Epidermal melanocyte (primary cell): ENCODE measurements at regions not wholly inside any gene's neighbourhood (a gene's known extent, or its start where the extent isn't known, plus 50 kb on each side); places are given as distances from the start of the nearest gene placed in this dataset.
"Not testable (repeated sequence)": the region's sequence is repeated elsewhere in the genome, so short reads cannot be mapped to it uniquely, and the experiment has no call there.

Experiments
- DNase-seq: peaks from one replicate; pipeline ENCODE4 v3.0.0; 2011; ENCODE audit warnings: low spot score; ENCODE audit not compliant: insufficient read length

- no peak for DNase-seq
Observed at GRCh38 chr1:215400741-215401140, 166.4 kb upstream of the KCTD3 start.

- no peak for DNase-seq
Observed at GRCh38 chr1:215402147-215402546, 165.0 kb upstream of the KCTD3 start.

- no peak for DNase-seq
Observed at GRCh38 chr1:215405211-215405610, 161.9 kb upstream of the KCTD3 start.

- no peak for DNase-seq
Observed at GRCh38 chr1:215406927-215407326, 160.2 kb upstream of the KCTD3 start.

- DNase-seq: no peak
Observed at GRCh38 chr1:215407575-215407974, 159.5 kb upstream of the KCTD3 start.

- DNase-seq: not testable (repeated sequence)
Observed at GRCh38 chr1:215409546-215409945, 157.6 kb upstream of the KCTD3 start.

- not testable (repeated sequence) for DNase-seq
Observed at GRCh38 chr1:215415521-215415920, 151.6 kb upstream of the KCTD3 start.

- DNase-seq: no peak
Observed at GRCh38 chr1:215416497-215416896, 150.6 kb upstream of the KCTD3 start.

- no peak for DNase-seq
Observed at GRCh38 chr1:215417122-215417521, 150.0 kb upstream of the KCTD3 start.

GRCh38 chr1:215418876-215419447 is 148.1 kb upstream of the KCTD3 start:
- no peak for DNase-seq

GRCh38 chr1:215421744-215422143 is 145.4 kb upstream of the KCTD3 start:
- DNase-seq: no peak

- no peak for DNase-seq
Observed at GRCh38 chr1:215423288-215423687, 143.8 kb upstream of the KCTD3 start.

GRCh38 chr1:215425138-215425537 is 142.0 kb upstream of the KCTD3 start:
- DNase-seq: no peak

- DNase-seq: no peak
Observed at GRCh38 chr1:215426101-215426500, 141.0 kb upstream of the KCTD3 start.

GRCh38 chr1:215432483-215433227 is 134.4 kb upstream of the KCTD3 start:
- DNase-seq: not testable (repeated sequence)

- no peak for DNase-seq
Observed at GRCh38 chr1:215433237-215433636, 133.9 kb upstream of the KCTD3 start.

GRCh38 chr1:215439549-215439948 is 127.6 kb upstream of the KCTD3 start:
- no peak for DNase-seq

- DNase-seq: no peak
Observed at GRCh38 chr1:215444715-215445414, 122.2 kb upstream of the KCTD3 start.

- not testable (repeated sequence) for DNase-seq
Observed at GRCh38 chr1:215448014-215448413, 119.1 kb upstream of the KCTD3 start.

GRCh38 chr1:215449147-215449546 is 118.0 kb upstream of the KCTD3 start:
- DNase-seq: not testable (repeated sequence)

GRCh38 chr1:215453440-215453839 is 113.7 kb upstream of the KCTD3 start:
- no peak for DNase-seq

GRCh38 chr1:215457213-215457612 is 109.9 kb upstream of the KCTD3 start:
- no peak for DNase-seq

- DNase-seq: no peak
Observed at GRCh38 chr1:215458104-215458503, 109.0 kb upstream of the KCTD3 start.
